Astrocyte of the cerebellum (primary cell): ENCODE measurements at regions not wholly inside any gene's neighbourhood (a gene's known extent, or its start where the extent isn't known, plus 50 kb on each side); places are given as distances from the start of the nearest gene placed in this dataset.

ENCODE experiments used
- DNase-seq: peaks from one replicate; pipeline ENCODE4 v3.0.0-alpha.2; 2011; ENCODE audit warnings: low read depth
- H3K4me3 ChIP-seq: 2 replicates; pipeline ENCODE4 v1.5.1; 2011; ENCODE audit warnings: mild to moderate bottlenecking, low read depth, low read length, moderate library complexity
- CTCF ChIP-seq: IDR thresholded peaks from 2 replicates; pipeline ENCODE4 v1.5.1; 2012; ENCODE audit warnings: low read length, low read depth, moderate library complexity, mild to moderate bottlenecking; ENCODE audit errors: missing control alignments
- in situ Hi-C: cut with HindIII; loops from 2 replicates; pipeline ENCODE4 v1.10.0; 2017; ENCODE audit warnings: low sequenced_read_pairs

- in situ Hi-C loops: no loop called here
Observed at GRCh38 chr9:21668516-21668915, 133.9 kb upstream of the MTAP start.

GRCh38 chr9:21669701-21670100, 132.7 kb upstream of the MTAP start:
- no peak overlapping the region for H3K4me3 ChIP-seq
- in situ Hi-C loops: no loop called here
- no peak for TF ChIP-seq CTCF
- DNase-seq: no peak

More at GRCh38 chr9:21668516-21668915, 133.9 kb upstream of the MTAP start:
- H3K4me3 ChIP-seq: no peak overlapping the region
- DNase-seq: no peak
- TF ChIP-seq CTCF: no peak

GRCh38 chr9:21670374-21670773, 132.1 kb upstream of the MTAP start:
- DNase-seq: no peak
- no peak for TF ChIP-seq CTCF
- no peak overlapping the region for H3K4me3 ChIP-seq
- in situ Hi-C loops: no loop called here

GRCh38 chr9:21672140-21672539, 130.3 kb upstream of the MTAP start:
- in situ Hi-C loops: no loop called here
- no peak overlapping the region for H3K4me3 ChIP-seq
- no peak for TF ChIP-seq CTCF
- no peak for DNase-seq

- H3K4me3 ChIP-seq: no peak overlapping the region
- no peak for TF ChIP-seq CTCF
- in situ Hi-C loops: no loop called here
- DNase-seq: no peak
Observed at GRCh38 chr9:21672761-21673160, 129.7 kb upstream of the MTAP start.

GRCh38 chr9:21674894-21675293, 127.5 kb upstream of the MTAP start:
- TF ChIP-seq CTCF: no peak
- no peak for DNase-seq
- in situ Hi-C loops: no loop called here
- H3K4me3 ChIP-seq: no peak overlapping the region

GRCh38 chr9:21677387-21677786, 125.0 kb upstream of the MTAP start:
- DNase-seq: no peak
- in situ Hi-C loops: no loop called here
- no peak for TF ChIP-seq CTCF
- no peak overlapping the region for H3K4me3 ChIP-seq
